PC-9 (cell line): ENCODE measurements at regions not wholly inside any gene's neighbourhood (a gene's known extent, or its start where the extent isn't known, plus 50 kb on each side); places are given as distances from the start of the nearest gene placed in this dataset.

ENCODE experiments used
- BruUV-seq: library from RNA; stranded (reverse); fragments of 400-500 nt; replicated peaks from 2 replicates; lab custom pipeline; 2021; lab: Mats Ljungman, UMichigan
- CTCF ChIA-PET: fragments of 300-600 bp; sonication (Branson Sonifier 250); formaldehyde crosslinking; loops from one replicate; lab custom pipeline; 2022; ENCODE audit warnings: antibody characterized with exemption; lab: Charles Lee
- POLR2A ChIA-PET: fragments of 300-600 bp; sonication (Branson Sonifier 250); formaldehyde crosslinking; loops from one replicate; lab custom pipeline; 2022; ENCODE audit warnings: antibody characterized with exemption; ENCODE audit not compliant: unreplicated experiment; lab: Charles Lee
- DNase-seq, 2 experiments: peaks; one replicate each; pipeline versions ENCODE4 v3.0.0 to v3.0.0-alpha.2; 2015 to 2022; ENCODE audit warnings: mixed read lengths in 1 of 2
- H2AFZ ChIP-seq: fragments of 200-600 bp; sonication (generic); 2 replicates; pipeline ENCODE4 v1.8.1; 2017; ENCODE audit warnings: antibody characterized with exemption
- H3F3A ChIP-seq: fragments of 200-600 bp; sonication (generic); 2 replicates; pipeline ENCODE4 v1.8.1; 2017; ENCODE audit warnings: antibody characterized with exemption, mild to moderate bottlenecking, low read depth; ENCODE audit not compliant: insufficient read depth
- H3K27ac ChIP-seq: fragments of 200-600 bp; sonication (generic); 2 replicates; pipeline ENCODE4 v1.6.1; 2016; ENCODE audit warnings: mixed run types
- H3K27me3 ChIP-seq: fragments of 200-600 bp; sonication (generic); 2 replicates; pipeline ENCODE4 v1.6.1; 2016; ENCODE audit warnings: low read depth, mixed run types; ENCODE audit not compliant: insufficient read depth
- H3K36me3 ChIP-seq: fragments of 200-600 bp; sonication (generic); 2 replicates; pipeline ENCODE4 v1.6.1; 2016; ENCODE audit warnings: low read depth, mixed run types
- H3K4me1 ChIP-seq: fragments of 200-600 bp; sonication (generic); replicated peaks from 2 replicates; pipeline ENCODE4 v1.6.1; 2016; ENCODE audit warnings: mixed run types; ENCODE audit not compliant: insufficient read depth
- H3K4me2 ChIP-seq: fragments of 200-600 bp; sonication (generic); 2 replicates; pipeline ENCODE4 v1.6.1; 2017; ENCODE audit warnings: mixed run types
- H3K4me3 ChIP-seq: fragments of 200-600 bp; sonication (generic); 2 replicates; pipeline ENCODE4 v1.6.1; 2016; ENCODE audit warnings: mixed run types
- H3K79me2 ChIP-seq: fragments of 200-600 bp; sonication (generic); 2 replicates; pipeline ENCODE4 v1.6.1; 2017; ENCODE audit warnings: low read depth, mixed run types
- H3K9me2 ChIP-seq: fragments of 200-600 bp; sonication (generic); 2 replicates; pipeline ENCODE4 v1.8.1; 2017; ENCODE audit warnings: mild to moderate bottlenecking; ENCODE audit not compliant: insufficient read depth
- H3K9me3 ChIP-seq: fragments of 200-600 bp; sonication (generic); 2 replicates; pipeline ENCODE4 v1.8.1; 2016; ENCODE audit warnings: low read depth; ENCODE audit not compliant: insufficient read depth
- H4K20me1 ChIP-seq: fragments of 200-600 bp; sonication (generic); 2 replicates; pipeline ENCODE4 v1.8.1; 2017; ENCODE audit not compliant: insufficient read depth
- CTCF ChIP-seq: fragments of 200-600 bp; sonication (generic); conservative IDR thresholded peaks from 2 replicates; pipeline ENCODE4 v1.6.1; 2017; ENCODE audit warnings: mixed run types, antibody characterized with exemption, mild to moderate bottlenecking, moderate library complexity
- EZH2 ChIP-seq: fragments of 200-600 bp; sonication (generic); IDR thresholded peaks from 2 replicates; pipeline ENCODE4 v1.8.0; 2017; ENCODE audit warnings: antibody characterized with exemption, low read depth
- intact Hi-C: fragments of 100-400 bp; cut with micrococcal nuclease; formaldehyde crosslinking; loops from one replicate; pipeline ENCODE4 v1.10.0; 2022; ENCODE audit not compliant: unreplicated experiment

GRCh38 chr14:83355609-83356008 lies 1822.0 kb upstream of the SEL1L start:
- Histone ChIP-seq H3K36me3 (no peaks in the 10 kb centered on the region), H3K9me2 (no peaks in the 10 kb centered on the region), H2AFZ (no peak overlapping the region), H3K4me1 (no peaks in the 10 kb centered on the region), H3F3A (no peaks in the 10 kb centered on the region), H3K79me2 (no peaks in the 10 kb centered on the region), H4K20me1 (no peaks in the 10 kb centered on the region), H3K27ac (no peak overlapping the region), H3K4me3 (no peak overlapping the region), H3K9me3 (no peaks in the 10 kb centered on the region), H3K27me3 (no peaks in the 10 kb centered on the region), H3K4me2 (no peak overlapping the region)
- TF ChIP-seq CTCF (no peak), EZH2 (no peak)
- DNase-seq, result no peak
- ChIA-PET POLR2A (no interaction called here), CTCF (no interaction called here)
- intact Hi-C loops, result no loop called here
- no TSS peak for BruUV-seq

GRCh38 chr14:83356080-83356479 lies 1822.4 kb upstream of the SEL1L start:
- H2AFZ ChIP-seq, result no peak overlapping the region
- no peaks in the 10 kb centered on the region for H4K20me1 ChIP-seq
- ChIA-PET CTCF (no interaction called here), POLR2A (no interaction called here)
- no peak overlapping the region for H3K4me2 ChIP-seq
- H3F3A ChIP-seq, result no peaks in the 10 kb centered on the region
- no peaks in the 10 kb centered on the region for H3K9me2 ChIP-seq
- no peaks in the 10 kb centered on the region for H3K4me1 ChIP-seq
- no peaks in the 10 kb centered on the region for H3K79me2 ChIP-seq
- no peaks in the 10 kb centered on the region for H3K9me3 ChIP-seq
- H3K27ac ChIP-seq, result no peak overlapping the region
- DNase-seq, result no peak
- intact Hi-C loops, result no loop called here
- H3K36me3 ChIP-seq, result no peaks in the 10 kb centered on the region
- no peak overlapping the region for H3K4me3 ChIP-seq
- TF ChIP-seq CTCF, result no peak
- no peak for TF ChIP-seq EZH2
- H3K27me3 ChIP-seq, result no peaks in the 10 kb centered on the region
- no TSS peak for BruUV-seq

- no peak overlapping the region for H3K27ac ChIP-seq
- BruUV-seq, result no TSS peak
- H3K9me3 ChIP-seq, result no peaks in the 10 kb centered on the region
- ChIA-PET CTCF (no interaction called here), POLR2A (no interaction called here)
- intact Hi-C loops, result no loop called here
- H2AFZ ChIP-seq, result no peak overlapping the region
- no peaks in the 10 kb centered on the region for H3K9me2 ChIP-seq
- H4K20me1 ChIP-seq, result no peaks in the 10 kb centered on the region
- TF ChIP-seq CTCF (no peak), EZH2 (no peak)
- no peaks in the 10 kb centered on the region for H3F3A ChIP-seq
- no peak for DNase-seq
- no peaks in the 10 kb centered on the region for H3K36me3 ChIP-seq
- no peaks in the 10 kb centered on the region for H3K4me1 ChIP-seq
- H3K4me2 ChIP-seq, result no peak overlapping the region
- no peaks in the 10 kb centered on the region for H3K79me2 ChIP-seq
- H3K27me3 ChIP-seq, result no peaks in the 10 kb centered on the region
- H3K4me3 ChIP-seq, result no peak overlapping the region
Observed at GRCh38 chr14:83372271-83372670, 1838.6 kb upstream of the SEL1L start.
